ENCODE measurements at regions not wholly inside any gene's neighbourhood (a gene's known extent, or its start where the extent isn't known, plus 50 kb on each side); places are given as distances from the start of the nearest gene placed in this dataset.
"Not testable (repeated sequence)": the region's sequence is repeated elsewhere in the genome, so short reads cannot be mapped to it uniquely, and the experiment has no call there.

GRCh38 chrX:44785652-44786051 is 58.2 kb upstream of the DUSP21 start:
- POLR2A ChIA-PET = no interaction called here
- CTCF ChIA-PET = no interaction called here
- no peak for TF ChIP-seq FOXM1 (IDR thresholded peaks at IDR 0.05; ENCODE audit: borderline replicate concordance)
- no peak for TF ChIP-seq LEF1 (IDR thresholded peaks at IDR 0.05; ENCODE audit: borderline replicate concordance)
- no peak for TF ChIP-seq FOXK2 (IDR thresholded peaks at IDR 0.05)
- no peak for TF ChIP-seq TARDBP (IDR thresholded peaks at IDR 0.05)
- TF ChIP-seq ZNF384 (IDR thresholded peaks at IDR 0.05) = no peak
- TF ChIP-seq ARNT (IDR thresholded peaks at IDR 0.05) = no peak
- no peak for TF ChIP-seq CTBP1 (IDR thresholded peaks at IDR 0.05; ENCODE audit: borderline replicate concordance)
- TF ChIP-seq BHLHE40 (IDR thresholded peaks at IDR 0.05; ENCODE audit: borderline replicate concordance) = no peak
- no peak for TF ChIP-seq ELF4 (IDR thresholded peaks at IDR 0.05)
- no peak for TF ChIP-seq NFRKB (IDR thresholded peaks at IDR 0.05)
- no peak for TF ChIP-seq PKNOX1 (IDR thresholded peaks at IDR 0.05)
- TF ChIP-seq HDGF (IDR thresholded peaks at IDR 0.05; ENCODE audit: borderline replicate concordance) = no peak
- TF ChIP-seq FOXA1 (IDR thresholded peaks at IDR 0.05) = no peak
- no peak for TF ChIP-seq L3MBTL2 (conservative IDR thresholded peaks at IDR 0.05)
- TF ChIP-seq SUZ12 (IDR thresholded peaks at IDR 0.05) = no peak
- no peak for TF ChIP-seq SP1 (IDR thresholded peaks at IDR 0.05)
- no peak for DNase-seq (ENCODE audit: extremely low spot score)

- ChIA-PET POLR2A (no interaction called here), CTCF (no interaction called here)
- TF ChIP-seq HDGF (IDR thresholded peaks at IDR 0.05; ENCODE audit: borderline replicate concordance) (no peak), FOXK2 (IDR thresholded peaks at IDR 0.05) (no peak), FOXA1 (IDR thresholded peaks at IDR 0.05) (no peak), NFRKB (IDR thresholded peaks at IDR 0.05) (no peak), LEF1 (IDR thresholded peaks at IDR 0.05; ENCODE audit: borderline replicate concordance) (no peak), BHLHE40 (IDR thresholded peaks at IDR 0.05; ENCODE audit: borderline replicate concordance) (no peak), ELF4 (IDR thresholded peaks at IDR 0.05) (no peak), PKNOX1 (IDR thresholded peaks at IDR 0.05) (no peak), FOXM1 (IDR thresholded peaks at IDR 0.05; ENCODE audit: borderline replicate concordance) (no peak), L3MBTL2 (conservative IDR thresholded peaks at IDR 0.05) (no peak), SUZ12 (IDR thresholded peaks at IDR 0.05) (no peak), ZNF384 (IDR thresholded peaks at IDR 0.05) (no peak), ARNT (IDR thresholded peaks at IDR 0.05) (no peak), SP1 (IDR thresholded peaks at IDR 0.05) (no peak), CTBP1 (IDR thresholded peaks at IDR 0.05; ENCODE audit: borderline replicate concordance) (no peak), TARDBP (IDR thresholded peaks at IDR 0.05) (no peak)
- DNase-seq (ENCODE audit: extremely low spot score) = no peak
Observed at GRCh38 chrX:44784241-44784640, 59.6 kb upstream of the DUSP21 start.

- TF ChIP-seq PKNOX1 (IDR thresholded peaks at IDR 0.05) = no peak
- CTCF ChIA-PET = no interaction called here
- POLR2A ChIA-PET = no interaction called here
- no peak for DNase-seq (ENCODE audit: extremely low spot score)
Observed at GRCh38 chrX:44778254-44778653, 65.6 kb upstream of the DUSP21 start.

- no peak for TF ChIP-seq L3MBTL2 (conservative IDR thresholded peaks at IDR 0.05)
- TF ChIP-seq ARNT (IDR thresholded peaks at IDR 0.05) = no peak
- TF ChIP-seq FOXM1 (IDR thresholded peaks at IDR 0.05; ENCODE audit: borderline replicate concordance) = no peak
- no peak for TF ChIP-seq SP1 (IDR thresholded peaks at IDR 0.05)
- TF ChIP-seq FOXK2 (IDR thresholded peaks at IDR 0.05) = no peak
- no peak for TF ChIP-seq ELF4 (IDR thresholded peaks at IDR 0.05)
- TF ChIP-seq TARDBP (IDR thresholded peaks at IDR 0.05) = no peak
- no peak for TF ChIP-seq HDGF (IDR thresholded peaks at IDR 0.05; ENCODE audit: borderline replicate concordance)
- TF ChIP-seq NFRKB (IDR thresholded peaks at IDR 0.05) = no peak
- no peak for TF ChIP-seq LEF1 (IDR thresholded peaks at IDR 0.05; ENCODE audit: borderline replicate concordance)
- TF ChIP-seq CTBP1 (IDR thresholded peaks at IDR 0.05; ENCODE audit: borderline replicate concordance) = no peak
- no peak for TF ChIP-seq BHLHE40 (IDR thresholded peaks at IDR 0.05; ENCODE audit: borderline replicate concordance)
- TF ChIP-seq ZNF384 (IDR thresholded peaks at IDR 0.05) = no peak
- no peak for TF ChIP-seq SUZ12 (IDR thresholded peaks at IDR 0.05)
- CTCF ChIA-PET = no interaction called here
- POLR2A ChIA-PET = no interaction called here
- no peak for DNase-seq (ENCODE audit: extremely low spot score)
Observed at GRCh38 chrX:44775726-44776125, 68.1 kb upstream of the DUSP21 start.

- DNase-seq (ENCODE audit: extremely low spot score); POLR2A ChIA-PET; CTCF ChIA-PET: not testable (repeated sequence)
Observed at GRCh38 chrX:44774066-44774465, 69.8 kb upstream of the DUSP21 start.

GRCh38 chrX:44770121-44770520 is 73.7 kb upstream of the DUSP21 start:
- CTCF ChIA-PET = no interaction called here
- TF ChIP-seq L3MBTL2 (conservative IDR thresholded peaks at IDR 0.05) = no peak
- TF ChIP-seq SUZ12 (IDR thresholded peaks at IDR 0.05) = no peak
- TF ChIP-seq FOXK2 (IDR thresholded peaks at IDR 0.05) = no peak
- TF ChIP-seq ZNF384 (IDR thresholded peaks at IDR 0.05) = no peak
- no peak for TF ChIP-seq LEF1 (IDR thresholded peaks at IDR 0.05; ENCODE audit: borderline replicate concordance)
- POLR2A ChIA-PET = no interaction called here
- no peak for DNase-seq (ENCODE audit: extremely low spot score)

GRCh38 chrX:44767308-44767707 is 76.5 kb upstream of the DUSP21 start:
- TF ChIP-seq FOXK2 (IDR thresholded peaks at IDR 0.05) (no peak), ZNF384 (IDR thresholded peaks at IDR 0.05) (no peak), CTBP1 (IDR thresholded peaks at IDR 0.05; ENCODE audit: borderline replicate concordance) (no peak), L3MBTL2 (conservative IDR thresholded peaks at IDR 0.05) (no peak), PKNOX1 (IDR thresholded peaks at IDR 0.05) (no peak), ELF4 (IDR thresholded peaks at IDR 0.05) (no peak), TARDBP (IDR thresholded peaks at IDR 0.05) (no peak), LEF1 (IDR thresholded peaks at IDR 0.05; ENCODE audit: borderline replicate concordance) (no peak), FOXA1 (IDR thresholded peaks at IDR 0.05) (no peak), NFRKB (IDR thresholded peaks at IDR 0.05) (no peak), BHLHE40 (IDR thresholded peaks at IDR 0.05; ENCODE audit: borderline replicate concordance) (no peak), HDGF (IDR thresholded peaks at IDR 0.05; ENCODE audit: borderline replicate concordance) (no peak), SUZ12 (IDR thresholded peaks at IDR 0.05) (no peak), FOXM1 (IDR thresholded peaks at IDR 0.05; ENCODE audit: borderline replicate concordance) (no peak), SP1 (IDR thresholded peaks at IDR 0.05) (no peak), ARNT (IDR thresholded peaks at IDR 0.05) (no peak)
- CTCF ChIA-PET = no interaction called here
- DNase-seq (ENCODE audit: extremely low spot score) = no peak
- POLR2A ChIA-PET = no interaction called here

Data from HEK293T (cell line).